Middle frontal gyrus (tissue), 1 donor: ENCODE measurements at regions not wholly inside any gene's neighbourhood (a gene's known extent, or its start where the extent isn't known, plus 50 kb on each side); places are given as distances from the start of the nearest gene placed in this dataset.
"Not testable (repeated sequence)": the region's sequence is repeated elsewhere in the genome, so short reads cannot be mapped to it uniquely, and the experiment has no call there.

Source experiments
- DNase-seq: peaks from one replicate; pipeline ENCODE4 v3.0.0-alpha.2; 2015; ENCODE audit warnings: low spot score; ENCODE audit errors: extremely low spot score

DNA sequence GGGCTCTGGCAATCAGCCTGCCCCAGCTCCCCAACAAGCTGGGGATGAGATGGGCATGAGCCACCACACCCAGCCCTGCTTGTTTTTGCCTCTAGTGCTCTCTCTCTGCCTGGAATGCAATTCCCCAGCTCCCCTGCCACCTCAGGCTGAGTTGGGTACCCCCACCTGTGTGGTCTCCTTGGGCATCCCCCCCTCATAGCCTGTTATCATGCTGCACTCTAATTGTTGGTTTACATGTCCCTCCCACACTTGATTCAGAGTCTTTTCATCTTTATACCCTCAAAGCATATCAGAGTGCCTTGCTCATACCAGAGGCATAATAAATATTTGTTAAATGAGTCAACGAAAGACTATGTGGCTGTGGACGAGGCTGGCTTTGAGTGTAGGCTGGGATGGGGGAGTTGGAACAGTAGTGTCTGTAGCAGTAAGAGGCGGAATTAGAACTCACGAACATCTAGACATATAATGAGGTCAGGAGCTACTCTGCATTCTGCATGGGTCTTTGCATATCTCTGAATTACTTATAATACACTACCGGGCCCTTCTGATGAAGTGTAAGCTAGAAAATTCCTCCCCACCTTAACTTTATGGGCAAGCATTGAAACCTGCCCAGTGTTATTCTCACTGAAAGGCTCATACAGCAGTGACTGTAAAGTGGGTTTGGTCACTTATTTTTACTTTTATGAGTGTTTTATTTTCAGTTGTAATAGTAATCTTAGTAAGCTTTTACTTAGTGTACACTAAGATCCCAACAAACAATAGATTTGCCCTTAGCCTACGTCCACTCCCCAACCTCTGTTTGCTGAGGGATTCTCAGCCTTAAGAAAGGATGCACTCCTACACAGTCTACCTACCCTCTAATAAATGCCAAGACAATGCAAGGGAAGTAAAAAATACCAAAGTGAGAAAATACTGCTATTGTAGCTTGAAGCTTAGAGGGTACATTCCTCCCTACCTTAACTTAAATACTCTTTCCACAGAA, 58.7 kb downstream of the EDN1 start:
- DNase-seq = no peak

DNA sequence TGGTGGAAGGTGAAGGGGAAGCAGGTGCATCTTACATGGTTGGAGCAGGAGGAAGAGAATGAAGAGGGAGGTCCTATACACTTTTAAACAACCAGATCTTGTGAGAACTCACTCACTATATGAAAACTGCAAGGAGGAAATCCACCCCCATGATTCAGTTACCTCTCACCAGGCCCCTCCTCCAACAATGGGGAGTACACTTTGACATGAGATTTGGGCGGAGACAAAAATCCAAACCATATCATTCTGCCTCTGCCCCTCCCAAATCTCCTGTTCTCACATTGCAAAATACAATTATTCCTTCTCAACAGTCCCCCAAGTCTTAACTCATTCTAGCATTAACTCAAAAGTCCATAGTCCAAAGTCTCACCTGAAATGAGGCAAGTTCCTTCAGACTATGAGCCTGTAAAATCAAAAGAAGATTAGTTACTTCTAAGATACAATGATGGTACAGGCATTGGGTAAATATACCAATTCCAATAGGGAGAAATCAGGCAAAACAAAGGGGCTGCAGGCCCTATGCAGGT, 60.5 kb downstream of the EDN1 start:
- DNase-seq = no peak

DNA sequence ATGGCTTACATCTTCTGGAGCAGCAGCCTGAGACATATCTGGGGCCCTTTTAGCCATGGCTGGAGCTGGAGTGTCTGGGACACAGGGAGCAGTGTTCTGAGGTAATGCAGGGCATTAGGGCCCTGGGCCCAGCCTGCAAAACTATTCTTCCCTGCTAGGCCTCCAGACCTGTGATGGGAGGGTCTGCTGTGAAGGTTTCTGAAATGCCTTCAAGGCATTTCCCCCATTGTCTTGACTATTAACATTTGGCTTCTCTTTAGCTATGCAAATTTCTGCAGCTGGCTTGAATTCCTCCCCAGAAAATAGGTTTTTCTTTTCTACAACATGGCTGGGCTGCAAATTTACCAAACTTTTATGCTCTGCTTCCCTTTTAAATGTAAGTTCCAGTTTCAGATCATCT, 61.5 kb downstream of the EDN1 start:
- no peak for DNase-seq

DNA sequence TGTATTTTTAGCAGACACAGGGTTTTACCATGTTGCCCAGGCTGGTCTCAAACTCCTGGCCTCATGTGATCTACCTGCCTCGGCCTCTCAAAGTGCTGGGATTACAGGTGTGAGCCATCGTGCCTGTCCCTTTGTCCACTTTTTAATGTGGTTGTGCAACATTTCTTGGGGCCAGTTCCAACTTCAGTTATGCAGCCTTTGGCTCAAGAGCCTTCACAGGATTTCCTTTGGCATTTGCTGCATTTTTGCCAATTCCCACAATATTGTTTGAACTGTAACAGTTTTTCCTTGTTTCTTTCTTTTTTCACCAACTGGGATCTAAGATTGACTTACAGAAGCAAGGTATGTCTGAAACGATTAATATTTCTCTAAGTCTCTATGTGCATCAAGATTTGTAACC, 63.6 kb downstream of the EDN1 start:
- DNase-seq = no peak

DNA sequence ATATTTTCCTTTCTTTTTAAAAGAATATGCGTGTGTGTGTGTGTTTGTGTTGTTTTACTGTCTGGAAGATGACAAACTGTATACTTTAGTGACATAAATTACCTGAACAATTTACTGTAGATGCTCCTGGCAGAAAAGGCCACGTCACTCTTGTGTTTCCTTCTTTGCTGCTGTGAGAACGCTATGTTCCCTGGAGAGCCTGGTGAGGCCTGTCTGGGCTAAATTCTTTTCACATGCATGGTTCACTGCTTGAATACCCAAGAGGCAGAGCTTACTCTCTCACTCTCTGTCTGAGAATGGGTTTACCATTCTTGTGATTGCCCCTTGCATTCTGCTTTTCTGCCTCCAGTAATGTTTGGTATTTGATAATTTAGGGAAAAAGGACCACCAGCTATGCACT, 64.3 kb downstream of the EDN1 start:
- no peak for DNase-seq

DNA sequence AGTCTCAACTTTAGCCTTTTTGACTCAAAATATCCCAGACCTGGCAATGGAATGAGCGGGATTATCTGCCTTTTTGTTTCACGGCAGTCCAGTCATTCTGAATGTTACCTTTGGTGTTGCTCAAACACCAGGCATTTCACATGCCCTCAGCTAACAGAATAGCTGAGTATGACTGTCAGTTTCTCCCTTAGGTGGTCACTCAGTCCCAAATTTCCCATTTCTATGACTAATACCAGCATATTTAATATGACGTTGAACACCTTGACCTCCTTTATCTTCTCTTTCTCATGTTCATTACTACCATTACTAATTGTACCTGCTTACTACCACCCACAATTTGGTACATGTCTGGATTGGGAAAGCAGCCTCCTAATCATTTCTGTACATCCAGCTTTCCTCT, 65.2 kb downstream of the EDN1 start:
- no peak for DNase-seq

DNA sequence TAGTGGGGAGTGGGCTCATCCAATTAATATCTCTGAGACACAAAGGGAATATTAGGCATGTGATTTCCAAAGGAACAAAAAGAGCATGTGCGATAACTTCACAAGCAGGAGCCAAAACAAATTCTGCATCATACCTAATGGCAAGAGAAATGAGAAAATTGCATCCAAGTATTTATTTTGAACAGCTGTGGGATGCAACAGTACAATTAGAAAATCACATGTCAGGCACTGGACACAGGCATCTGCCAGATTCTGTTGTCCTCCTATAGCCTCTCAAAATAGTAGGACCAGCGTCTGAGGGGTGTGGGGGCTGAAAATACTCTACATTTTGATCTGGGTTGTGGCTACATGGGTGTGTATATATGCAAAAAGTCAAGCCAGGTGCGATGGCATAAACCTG, 66.3 kb downstream of the EDN1 start:
- no peak for DNase-seq

DNA sequence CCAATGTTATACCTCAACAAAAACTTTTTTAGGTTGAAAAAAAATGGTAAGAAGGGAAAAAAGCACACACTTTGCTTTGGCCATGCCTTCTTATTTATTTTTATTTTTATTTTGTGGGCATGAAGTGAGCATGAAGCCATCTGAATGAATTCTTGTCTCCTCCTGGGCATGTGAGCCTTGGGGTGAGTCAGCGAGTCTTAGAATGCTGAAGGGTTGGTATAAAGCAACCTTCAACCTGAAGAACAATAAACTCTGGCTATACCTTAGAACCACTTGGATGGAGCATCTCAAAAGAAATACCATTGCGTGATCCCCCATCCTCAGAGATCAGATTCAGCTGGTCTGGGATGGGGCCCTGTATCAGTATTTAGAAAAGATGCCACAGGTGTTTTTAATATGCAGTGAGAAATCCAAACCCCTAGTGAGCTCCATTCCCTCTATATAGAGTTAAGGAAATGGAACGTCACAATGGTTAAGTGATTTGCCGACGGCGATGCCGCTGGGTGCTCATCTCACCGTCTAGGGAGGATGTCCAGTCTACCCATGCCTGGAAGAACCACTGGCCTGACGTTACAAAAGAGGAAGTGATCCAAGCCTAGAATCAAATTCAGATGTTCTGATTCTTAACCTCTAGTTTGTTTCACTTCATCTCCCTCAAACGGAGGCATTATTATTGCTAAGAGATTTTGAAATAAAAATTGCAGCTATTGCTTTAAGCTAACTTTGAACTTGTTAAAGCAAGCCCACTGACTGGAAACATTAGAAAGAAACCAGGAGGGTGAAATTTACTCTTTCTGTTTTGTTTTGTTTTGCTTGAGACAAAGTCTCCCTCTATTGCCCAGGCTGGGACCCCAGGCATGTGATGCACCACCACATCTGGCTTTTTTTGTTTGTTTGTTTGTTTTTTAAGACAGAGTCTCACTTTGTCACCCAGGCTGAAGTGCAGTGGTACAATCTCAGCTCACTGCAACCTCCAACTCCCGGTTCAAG, 67.1 kb downstream of the EDN1 start:
- no peak for DNase-seq

DNA sequence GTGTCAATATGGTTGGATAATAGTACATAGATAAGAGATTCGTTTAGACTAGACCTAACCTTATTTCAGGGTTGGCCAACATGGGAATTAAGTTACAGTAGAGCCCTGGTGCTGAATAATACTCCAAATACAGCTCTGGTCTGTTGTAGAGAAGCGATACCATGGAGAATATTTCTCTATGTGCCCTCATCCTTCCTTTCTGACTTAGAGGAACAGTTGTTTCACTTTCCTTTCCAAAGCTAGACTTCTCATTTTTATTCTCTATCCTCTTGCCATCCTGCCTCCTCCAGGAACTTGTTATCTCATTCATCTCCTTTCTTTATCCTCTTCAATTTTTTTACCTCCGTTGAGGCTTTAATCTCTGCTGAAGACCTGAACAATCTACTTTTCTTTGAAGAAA, 68.9 kb downstream of the EDN1 start:
- no peak for DNase-seq

DNA sequence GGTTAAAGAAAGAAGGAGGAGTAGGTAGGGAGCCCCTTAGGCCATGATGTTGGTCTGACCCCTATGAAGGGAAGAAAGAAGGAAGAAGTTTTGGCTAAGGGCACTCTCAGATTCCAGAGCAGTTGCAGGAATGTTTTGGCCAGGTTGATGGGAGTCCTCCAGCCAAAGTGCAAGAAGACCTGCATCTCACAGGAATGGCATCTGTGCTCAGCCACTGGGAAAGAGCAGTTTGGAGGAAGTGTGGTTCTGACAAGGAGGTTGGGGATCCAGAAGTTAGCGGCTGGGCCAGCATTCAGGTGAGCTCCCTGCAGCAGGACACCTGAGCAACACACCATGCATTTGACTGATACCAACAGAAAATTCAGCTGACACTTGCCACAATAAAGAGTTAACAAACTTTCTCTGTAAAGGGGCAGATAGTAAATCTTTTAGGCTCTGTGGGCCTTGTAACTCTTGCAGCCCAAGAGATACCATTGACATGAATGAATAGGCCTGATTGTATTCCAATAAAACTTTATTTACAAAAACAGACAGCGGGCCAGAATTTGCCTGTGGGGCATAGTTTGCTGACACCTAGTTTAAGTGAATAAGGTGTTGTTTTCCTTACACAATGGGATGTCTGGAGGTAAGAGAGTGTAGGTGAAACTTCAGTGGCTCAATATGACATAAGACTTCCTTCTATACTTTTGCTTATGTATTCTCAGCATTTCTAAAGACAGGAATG, 71.0 kb downstream of the EDN1 start:
- DNase-seq = no peak

DNA sequence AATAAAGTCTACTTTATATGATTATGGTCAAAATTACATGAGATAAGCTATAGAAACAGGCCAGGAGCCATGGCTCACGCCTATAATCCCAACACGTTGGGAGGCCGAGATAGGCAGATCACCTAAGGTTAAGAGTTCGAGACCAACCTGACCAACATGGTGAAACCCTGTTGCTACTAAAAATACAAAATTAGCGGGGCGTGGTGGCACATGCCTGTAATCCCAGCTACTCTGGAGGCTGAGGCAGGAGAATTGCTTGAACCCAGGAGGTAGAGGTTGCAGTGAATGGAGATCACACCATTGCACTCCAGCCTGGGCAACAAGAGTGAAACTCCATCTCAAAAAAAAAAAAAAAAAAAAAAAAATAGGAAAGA, 73.1 kb downstream of the EDN1 start:
- not testable (repeated sequence) for DNase-seq

DNA sequence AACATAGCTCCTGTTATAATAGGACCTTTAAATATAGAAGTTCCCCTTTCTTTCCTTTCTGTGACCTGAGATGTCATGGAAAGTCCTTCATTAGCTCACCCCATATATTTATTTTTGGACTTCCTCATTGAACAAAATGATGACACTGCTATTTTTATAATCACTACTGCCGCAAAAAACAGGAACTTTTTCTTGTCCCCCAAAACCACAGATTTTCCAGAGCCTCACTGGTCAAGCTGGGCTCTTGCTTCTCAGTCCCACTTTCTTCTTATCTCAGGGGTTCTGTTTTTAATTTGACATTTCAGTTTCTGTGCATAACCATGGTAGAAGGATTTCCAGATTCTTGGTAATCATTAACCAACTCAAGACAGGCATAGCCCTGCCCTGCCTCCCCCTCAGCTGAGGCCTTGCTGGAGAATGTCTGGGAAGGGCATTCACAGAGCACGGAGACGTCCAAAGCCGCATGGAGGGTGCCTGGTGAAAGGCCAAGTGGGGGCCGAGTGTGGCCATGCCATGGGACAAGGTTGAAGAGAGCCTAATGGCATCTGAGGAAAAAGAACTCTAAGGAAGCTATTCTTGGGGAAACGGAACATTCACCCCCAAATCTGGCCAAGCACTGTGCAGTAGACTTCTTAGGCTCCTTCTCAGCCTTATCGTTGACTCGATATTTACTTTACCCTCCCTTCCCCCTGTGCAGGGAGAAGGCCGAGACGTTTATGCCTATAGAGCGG, 73.7 kb downstream of the EDN1 start:
- DNase-seq = no peak

DNA sequence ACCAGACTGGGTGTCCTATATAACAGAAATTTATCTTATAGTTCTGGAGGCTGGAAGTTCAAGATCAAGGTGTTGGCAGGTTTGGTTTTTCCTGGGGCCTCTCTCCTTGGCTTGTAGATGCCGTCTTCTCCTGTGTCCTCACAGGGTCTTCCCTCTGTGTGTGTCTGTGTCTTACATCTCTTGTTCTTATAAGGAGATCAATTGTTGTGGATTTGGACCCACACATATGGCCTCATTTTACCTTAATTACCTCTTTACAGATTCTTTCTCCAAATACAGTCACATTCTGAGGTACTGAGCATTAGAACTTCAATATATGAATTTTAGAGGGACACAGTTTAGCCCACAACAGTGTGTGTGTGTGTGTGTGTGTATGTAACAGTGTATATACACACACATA, 74.5 kb downstream of the EDN1 start:
- no peak for DNase-seq

DNA sequence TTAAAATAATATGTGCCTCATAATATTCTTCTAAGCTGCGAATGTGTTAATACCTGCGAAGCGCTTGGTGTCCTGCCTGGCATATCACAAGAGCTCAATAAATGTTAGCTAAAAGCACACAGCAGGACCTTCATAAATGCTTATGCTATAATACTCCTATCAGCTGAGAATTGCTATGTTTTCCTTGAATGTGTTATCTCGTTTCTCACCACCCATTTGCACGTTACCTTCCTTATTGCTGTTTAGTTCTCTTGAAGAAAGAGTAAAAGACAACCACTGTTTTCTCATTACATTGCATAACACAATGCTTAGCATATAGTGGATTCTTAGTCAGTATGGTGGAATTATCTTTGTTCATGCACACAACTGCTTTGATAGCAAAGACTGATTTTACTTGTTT, 76.6 kb downstream of the EDN1 start:
- DNase-seq = no peak

DNA sequence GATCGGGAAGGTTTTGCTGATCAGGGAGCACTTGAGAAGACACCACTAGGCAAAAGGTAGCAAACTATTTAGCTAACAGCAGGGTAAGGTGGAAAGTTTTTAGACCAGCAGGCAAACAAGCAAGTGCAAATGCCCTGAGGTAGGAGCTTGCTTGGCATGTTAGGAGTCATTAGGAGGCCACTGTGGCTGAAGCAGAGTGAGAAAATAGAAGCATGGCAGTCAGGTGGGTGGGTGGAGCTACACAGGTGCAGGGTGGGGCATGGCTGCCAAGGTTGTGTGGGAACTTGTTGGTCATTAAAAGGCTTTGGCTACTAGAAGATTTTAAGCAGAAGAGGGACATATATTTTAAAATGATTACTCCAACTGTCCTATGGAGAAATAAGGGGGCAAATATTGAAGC, 77.3 kb downstream of the EDN1 start:
- no peak for DNase-seq

DNA sequence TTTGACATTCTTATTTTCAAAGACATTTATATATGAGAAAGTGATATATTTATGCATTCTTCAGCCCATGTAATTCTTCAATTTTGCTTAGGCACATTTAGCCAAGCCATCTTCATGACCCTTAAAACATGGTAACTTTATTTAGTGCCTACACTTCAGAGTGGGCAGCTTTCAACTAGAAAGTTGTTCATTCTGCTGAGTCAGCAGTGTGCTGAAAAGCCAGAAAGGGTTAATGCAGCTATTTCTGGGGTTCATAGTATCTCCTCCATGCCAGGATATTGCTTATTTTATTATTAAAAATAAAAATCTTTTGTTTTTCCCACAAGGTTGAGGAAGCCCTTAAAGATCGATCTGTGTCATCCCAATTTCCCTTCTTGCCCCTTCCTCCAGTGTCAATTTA, 79.2 kb downstream of the EDN1 start:
- DNase-seq = no peak

DNA sequence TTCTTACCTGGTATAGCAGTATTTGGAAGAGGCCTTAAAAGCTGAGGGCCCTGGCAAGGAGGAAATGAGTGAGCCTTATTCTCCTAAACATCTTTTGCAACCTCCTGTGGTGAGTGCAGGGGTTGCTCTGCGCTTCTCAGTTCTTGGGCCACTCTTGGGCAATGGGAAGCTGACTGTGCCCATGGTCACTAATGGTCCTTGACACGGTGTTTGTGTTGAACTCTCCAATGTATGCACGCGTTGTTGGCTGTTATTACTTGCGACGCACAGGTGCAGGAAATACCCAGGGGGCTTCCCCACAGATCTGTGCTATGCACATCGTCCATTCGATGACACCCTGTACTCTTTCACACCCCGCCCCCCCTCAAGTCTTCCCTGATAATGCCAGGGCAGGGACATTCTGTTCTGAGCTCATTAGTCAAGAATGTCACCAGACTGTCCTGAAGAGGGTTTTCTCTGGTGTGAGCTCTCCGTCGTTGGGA, 79.7 kb downstream of the EDN1 start:
- no peak for DNase-seq

DNA sequence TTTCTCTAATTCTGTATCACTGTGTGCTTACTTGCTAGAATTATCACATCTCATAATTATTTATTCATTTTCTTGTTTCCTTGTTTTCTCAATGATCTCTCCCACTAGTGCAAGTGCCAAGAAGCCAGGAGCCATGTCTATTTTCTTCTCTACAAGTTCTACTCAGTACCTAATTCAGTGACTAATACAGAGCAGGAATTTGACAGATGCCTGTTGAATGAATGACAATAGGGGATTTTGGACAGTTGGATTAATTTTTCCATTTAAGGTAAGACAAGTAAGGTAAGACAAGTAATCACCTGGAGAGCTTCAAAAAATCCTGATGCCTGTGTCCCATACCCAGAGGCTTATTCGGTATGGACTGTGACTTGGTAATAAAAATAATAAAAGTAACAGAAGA, 81.0 kb downstream of the EDN1 start:
- no peak for DNase-seq

DNA sequence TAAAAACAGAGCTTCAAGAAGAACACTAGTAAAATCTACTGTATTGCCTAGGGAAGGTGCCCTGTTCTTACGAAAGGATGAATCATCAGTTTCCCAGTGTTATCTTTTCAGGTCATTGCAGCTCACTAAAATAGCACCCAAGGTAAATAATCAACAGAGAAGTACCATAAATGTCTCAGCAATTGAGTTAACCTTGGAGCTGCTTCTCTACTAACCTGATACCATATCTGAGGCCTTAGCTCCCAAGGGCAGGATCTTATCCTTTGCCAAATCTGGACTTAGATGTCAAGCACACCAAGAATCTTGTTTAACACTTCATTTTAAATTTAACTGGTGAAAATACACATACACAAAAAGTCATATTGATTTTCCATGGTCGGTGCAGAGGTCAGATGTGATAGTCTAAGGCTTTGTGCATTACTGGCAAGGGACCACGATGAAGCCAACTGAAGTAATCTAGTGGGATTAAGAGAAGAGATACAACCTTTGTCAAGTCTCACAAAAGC, 81.5 kb downstream of the EDN1 start:
- no peak for DNase-seq

DNA sequence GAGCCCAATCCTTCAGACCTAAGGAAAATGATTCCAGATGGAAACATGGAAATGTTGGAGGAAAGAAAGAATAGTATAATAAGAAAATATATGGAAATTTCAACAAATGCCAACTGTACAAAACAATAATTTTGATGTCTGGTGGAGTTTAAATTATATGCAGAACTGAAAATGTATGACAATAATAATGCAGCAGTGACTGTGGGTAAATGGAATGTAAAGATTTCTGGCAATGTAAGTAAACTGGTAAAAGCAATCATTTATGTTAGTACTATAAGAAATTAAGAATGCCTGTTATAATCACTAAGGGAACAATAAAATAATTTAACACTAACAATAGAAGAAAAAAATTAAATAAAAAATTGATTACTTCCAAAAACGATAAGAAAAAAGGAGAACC, 89.0 kb downstream of the EDN1 start:
- no peak for DNase-seq
